Mesodermal cell (in vitro differentiated cells): ENCODE measurements at regions not wholly inside any gene's neighbourhood (a gene's known extent, or its start where the extent isn't known, plus 50 kb on each side); places are given as distances from the start of the nearest gene placed in this dataset.
A peak's percentile ranks its signal among the peaks of the same experiment; 100 is the strongest.

ENCODE experiments used
- H3K27ac ChIP-seq: 2 replicates; pipeline ENCODE4 v1.7.0; 2013; ENCODE audit warnings: mild to moderate bottlenecking, low read depth, low read length, moderate library complexity; ENCODE audit not compliant: severe bottlenecking
- H3K36me3 ChIP-seq: 2 replicates; pipeline ENCODE4 v1.7.1; 2013; ENCODE audit warnings: mild to moderate bottlenecking, low read length, moderate library complexity; ENCODE audit not compliant: control insufficient read depth, insufficient read depth
- H3K4me1 ChIP-seq: one replicate; pipeline ENCODE4 v1.7.1; 2013; ENCODE audit warnings: mild to moderate bottlenecking, low read length; ENCODE audit not compliant: insufficient read depth, control insufficient read depth, poor library complexity, severe bottlenecking
- H3K4me3 ChIP-seq: 2 replicates; pipeline ENCODE4 v1.7.0; 2013; ENCODE audit warnings: low read length, control low read depth, mild to moderate bottlenecking; ENCODE audit not compliant: insufficient read depth, poor library complexity, severe bottlenecking; ENCODE audit errors: extremely low read depth
- H3K9me3 ChIP-seq: 2 replicates; pipeline ENCODE4 v1.7.1; 2013; ENCODE audit warnings: mild to moderate bottlenecking, low read length, moderate library complexity; ENCODE audit not compliant: control insufficient read depth
- WGBS, 2 experiments: methylation state at CpG; one replicate each; pipeline ENCODE4 v1.1.5; 2013; ENCODE audit warnings: missing lambda C conversion rate in 2 of 2; ENCODE audit not compliant: insufficient coverage in 2 of 2; 5-methylcytosine and 5-hydroxymethylcytosine counted together

DNA sequence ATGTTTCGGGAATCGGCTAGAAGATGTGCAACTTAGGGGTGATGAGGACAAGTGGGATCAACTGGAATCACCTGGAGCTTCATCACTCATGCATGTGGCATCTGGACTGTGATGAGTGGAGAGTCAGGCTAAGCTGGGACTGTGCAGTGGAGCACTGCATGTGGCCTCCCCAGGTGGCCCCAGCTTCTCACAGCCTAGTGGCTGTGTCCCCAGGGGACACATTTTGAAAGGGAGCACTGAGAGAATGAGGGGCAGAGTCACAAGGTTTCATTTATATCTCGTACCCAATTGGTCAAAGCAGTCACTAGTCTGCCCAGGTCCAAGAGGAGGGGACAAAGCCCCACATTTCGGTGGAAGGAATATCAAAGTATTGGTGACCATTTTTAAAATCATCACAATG, 54.8 kb upstream of the TCF7L2 start:
- Histone ChIP-seq H3K4me1 (peaks cover 9% of the 10 kb centered on the region), H3K4me3 (no peak overlapping the region), H3K27ac (no peak overlapping the region), H3K9me3 (no peaks in the 10 kb centered on the region), H3K36me3 (no peaks in the 10 kb centered on the region)
- WGBS, 2 experiments = 80 to 86% methylated on average over 2 to 3 of the region's 4 CpGs

DNA sequence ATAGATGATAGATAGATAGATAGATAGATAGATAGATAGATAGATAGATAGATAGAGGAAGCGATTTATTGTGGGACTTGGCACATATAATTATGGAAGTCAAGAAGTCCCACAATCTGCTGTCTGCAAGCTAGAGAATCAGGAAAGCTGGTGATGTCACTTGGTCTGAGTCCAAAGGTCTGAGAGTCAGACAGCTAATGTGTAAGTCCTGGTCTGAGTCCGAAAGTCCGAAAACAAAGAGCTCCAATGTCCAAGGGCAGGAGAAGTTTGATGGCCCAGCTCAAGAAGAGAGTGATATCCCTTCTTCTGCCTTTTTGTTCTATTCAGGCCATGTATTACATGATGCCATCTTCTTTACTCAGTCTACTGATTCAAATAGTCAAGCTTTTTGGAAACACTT, 53.8 kb upstream of the TCF7L2 start:
- Histone ChIP-seq H3K4me3 (no peak overlapping the region), H3K9me3 (no peaks in the 10 kb centered on the region), H3K4me1 (peaks cover 9% of the 10 kb centered on the region), H3K27ac (no peak overlapping the region), H3K36me3 (no peaks in the 10 kb centered on the region)
- 88 to 95% methylated on average over 1 to 3 of the region's 3 CpGs for WGBS, 2 experiments

DNA sequence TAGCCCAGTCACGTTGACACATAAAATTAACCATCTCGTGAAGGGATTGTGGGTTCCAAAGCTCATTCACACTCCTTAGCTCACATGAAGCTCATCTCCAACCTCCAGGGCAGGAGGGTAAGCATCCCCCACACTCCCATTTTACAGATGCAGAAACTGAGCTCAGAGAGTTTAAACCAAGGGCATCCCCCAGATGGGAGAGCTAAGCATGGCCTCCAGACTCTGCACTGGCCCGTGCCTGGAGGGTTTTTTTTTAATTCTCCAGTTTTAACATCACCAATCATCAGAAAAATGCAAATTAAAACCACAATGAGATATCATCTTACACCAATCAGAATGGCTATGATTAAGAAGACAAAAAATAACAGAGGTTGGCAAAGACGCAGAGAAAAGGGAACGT, 53.3 kb upstream of the TCF7L2 start:
- Histone ChIP-seq H3K27ac (no peak overlapping the region), H3K4me3 (no peak overlapping the region), H3K9me3 (no peaks in the 10 kb centered on the region), H3K4me1 (peaks cover 9% of the 10 kb centered on the region), H3K36me3 (no peaks in the 10 kb centered on the region)
- WGBS, 2 experiments = 81% methylated on average over 2 of the region's 5 CpGs; no CpG with 5 or more reads in 1 of the 2 experiments

DNA sequence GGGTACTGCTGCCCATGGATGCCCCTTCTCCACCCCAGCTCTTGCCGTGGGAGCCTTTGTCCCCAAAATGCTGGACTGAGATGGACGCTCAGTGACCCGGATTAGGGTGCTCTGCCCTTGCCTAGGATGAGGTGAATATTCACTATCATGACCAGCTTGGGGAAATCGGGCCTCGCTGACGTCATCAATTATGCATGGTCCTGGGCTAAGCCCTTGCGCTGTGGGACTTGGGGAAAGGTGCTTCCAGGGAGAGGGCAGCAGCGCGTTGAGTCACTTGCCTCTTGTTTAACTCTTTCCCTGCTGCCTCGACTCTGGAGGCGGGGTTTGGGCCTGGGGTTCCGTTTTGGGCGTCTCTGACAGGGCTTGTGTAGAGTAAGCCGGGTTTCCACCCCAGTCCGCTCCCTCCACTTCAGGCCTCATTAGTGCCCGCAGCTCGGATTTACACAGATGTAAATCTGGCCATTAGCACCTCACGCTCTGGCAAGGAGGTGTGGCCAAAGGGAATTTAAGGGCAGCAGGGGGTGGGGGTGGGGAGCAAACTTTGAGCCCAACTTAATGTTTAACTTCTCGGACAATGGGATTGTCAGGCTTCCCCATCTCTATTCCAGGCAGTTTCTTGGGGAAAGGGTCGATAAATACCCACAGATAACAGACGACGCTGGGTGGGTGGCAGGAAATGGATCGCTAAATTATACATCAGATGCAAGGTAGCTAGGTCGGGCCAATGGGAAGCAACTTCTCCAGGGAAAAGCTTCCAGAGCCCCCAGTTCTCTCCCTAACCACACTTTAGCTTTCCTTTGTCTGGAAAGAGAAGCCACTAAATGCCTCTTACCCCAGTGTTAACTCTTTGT, 51.3 kb upstream of the TCF7L2 start:
- H3K27ac ChIP-seq = no peak overlapping the region

DNA sequence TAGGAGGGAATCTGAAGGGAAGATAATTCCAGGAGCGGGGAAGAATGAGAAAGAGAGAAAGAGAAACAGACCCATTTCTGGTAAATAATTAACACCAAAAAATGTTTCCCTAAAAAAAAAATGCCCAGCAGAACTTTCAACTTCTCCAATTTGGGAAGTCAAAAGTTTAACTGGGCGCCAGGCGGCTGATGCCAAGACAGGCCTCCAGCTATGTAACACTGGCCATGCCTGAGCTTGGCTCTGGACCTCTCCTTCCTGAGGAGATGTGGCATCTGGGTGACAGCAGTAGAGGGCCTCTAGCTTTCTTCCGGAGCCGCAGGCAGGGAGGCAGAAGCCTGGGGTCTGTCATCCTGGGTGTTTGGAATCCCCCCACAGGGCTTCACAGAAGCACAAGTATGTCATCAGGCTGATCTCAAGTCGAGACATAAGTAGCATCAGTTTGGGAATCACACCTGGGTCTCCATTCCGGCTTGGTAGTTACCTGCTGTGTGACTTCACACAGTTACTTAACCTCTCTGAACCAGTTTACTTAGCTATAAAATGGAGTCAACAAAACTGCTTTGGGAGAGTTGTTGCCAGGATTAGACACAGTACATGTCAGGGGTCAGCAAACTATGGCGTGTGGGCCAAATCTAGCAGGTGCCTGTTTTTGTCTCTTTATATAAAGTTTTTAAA, 50.5 kb upstream of the TCF7L2 start:
- no peaks in the 10 kb centered on the region for H3K36me3 ChIP-seq
- no peak overlapping the region for H3K27ac ChIP-seq
- H3K4me1 ChIP-seq = peaks cover 9% of the 10 kb centered on the region
- WGBS, 2 experiments = 71 to 83% methylated on average over 6 to 7 of the region's 8 CpGs
- H3K4me3 ChIP-seq = no peak overlapping the region
- no peaks in the 10 kb centered on the region for H3K9me3 ChIP-seq

More for the DNA sequence above, 51.3 kb upstream of the TCF7L2 start:
- H3K4me1 ChIP-seq = peaks cover 9% of the 10 kb centered on the region
- peak overlapping the region; percentile 22 for H3K4me3 ChIP-seq
- WGBS, 2 experiments = 4 to 5% methylated on average over 14 to 20 of the region's 24 CpGs
- no peaks in the 10 kb centered on the region for H3K36me3 ChIP-seq
- H3K9me3 ChIP-seq = no peaks in the 10 kb centered on the region
